Loucy (cell line): ENCODE measurements at regions not wholly inside any gene's neighbourhood (a gene's known extent, or its start where the extent isn't known, plus 50 kb on each side); places are given as distances from the start of the nearest gene placed in this dataset.
A peak's percentile ranks its signal among the peaks of the same experiment; 100 is the strongest.

Experiments used
- H2AFZ ChIP-seq: fragments of 200-600 bp; sonication (generic); 2 replicates; pipeline ENCODE4 v1.6.0; 2016; ENCODE audit warnings: antibody characterized with exemption, mild to moderate bottlenecking, low read length, moderate library complexity
- H3F3A ChIP-seq: fragments of 200-600 bp; 2 replicates; pipeline ENCODE4 v1.6.0; 2016; ENCODE audit warnings: antibody characterized with exemption, low read depth, mild to moderate bottlenecking
- H3K27me3 ChIP-seq: fragments of 200-600 bp; sonication (generic); 2 replicates; pipeline ENCODE4 v1.6.1; 2014; ENCODE audit warnings: low read length, mild to moderate bottlenecking; ENCODE audit not compliant: insufficient read depth, poor library complexity, severe bottlenecking
- H3K36me3 ChIP-seq: fragments of 200-600 bp; sonication (generic); 2 replicates; pipeline ENCODE4 v1.6.1; 2016; ENCODE audit warnings: low read length; ENCODE audit not compliant: insufficient read depth
- H3K4me1 ChIP-seq: fragments of 200-600 bp; sonication (generic); 2 replicates; pipeline ENCODE4 v1.5.1; 2014; ENCODE audit warnings: low read length, mild to moderate bottlenecking; ENCODE audit not compliant: insufficient read depth, poor library complexity, severe bottlenecking
- H3K4me2 ChIP-seq: fragments of 200-600 bp; sonication (generic); 2 replicates; pipeline ENCODE4 v1.6.0; 2014; ENCODE audit warnings: antibody characterized with exemption, low read length, low read depth, mild to moderate bottlenecking; ENCODE audit not compliant: poor library complexity, severe bottlenecking
- H3K4me3 ChIP-seq: fragments of 200-600 bp; sonication (generic); 2 replicates; pipeline ENCODE4 v1.5.1; 2014; ENCODE audit warnings: low read length, mild to moderate bottlenecking, mixed read lengths; ENCODE audit not compliant: poor library complexity, severe bottlenecking
- H3K79me2 ChIP-seq: fragments of 200-600 bp; sonication (generic); 2 replicates; pipeline ENCODE4 v1.6.1; 2014; ENCODE audit warnings: low read length; ENCODE audit not compliant: insufficient read depth
- H3K9ac ChIP-seq: fragments of 200-600 bp; sonication (generic); 2 replicates; pipeline ENCODE4 v1.6.0; 2014; ENCODE audit warnings: mild to moderate bottlenecking, low read depth, low read length, moderate library complexity; ENCODE audit not compliant: poor library complexity, severe bottlenecking
- H3K9me2 ChIP-seq: fragments of 200-600 bp; sonication (generic); replicated peaks from 2 replicates; pipeline ENCODE4 v1.6.1; 2016; ENCODE audit warnings: low read depth, low read length, mixed read lengths
- H3K9me3 ChIP-seq: fragments of 200-600 bp; sonication (generic); 2 replicates; pipeline ENCODE4 v1.6.1; 2014; ENCODE audit warnings: mild to moderate bottlenecking, antibody characterized with exemption, low read length, low read depth; ENCODE audit not compliant: insufficient read depth
- H4K20me1 ChIP-seq: fragments of 200-600 bp; sonication (generic); 2 replicates; pipeline ENCODE4 v1.6.0; 2014; ENCODE audit warnings: antibody characterized with exemption, low read length, mild to moderate bottlenecking; ENCODE audit not compliant: insufficient read depth, poor library complexity, severe bottlenecking
- CTCF ChIP-seq: fragments of 200-600 bp; sonication (generic); conservative IDR thresholded peaks from 2 replicates; pipeline ENCODE4 v1.5.1; 2014; ENCODE audit warnings: mild to moderate bottlenecking, antibody characterized with exemption, low read length
- EZH2phosphoT487 ChIP-seq: fragments of 200-600 bp; IDR thresholded peaks from 2 replicates; pipeline ENCODE4 v1.6.1; 2018; ENCODE audit warnings: antibody characterized with exemption, mild to moderate bottlenecking, moderate library complexity, borderline replicate concordance

- no peak for TF ChIP-seq EZH2phosphoT487
- TF ChIP-seq CTCF = no peak
- Histone ChIP-seq H3K9me2 (no peaks in the 10 kb centered on the region), H3K4me2 (no peak overlapping the region), H2AFZ (no peak overlapping the region), H3K4me1 (peaks cover 10% of the 10 kb centered on the region), H4K20me1 (no peaks in the 10 kb centered on the region), H3K9ac (no peak overlapping the region), H3K9me3 (no peaks in the 10 kb centered on the region), H3K36me3 (no peaks in the 10 kb centered on the region), H3F3A (no peaks in the 10 kb centered on the region), H3K79me2 (no peaks in the 10 kb centered on the region), H3K27me3 (no peaks in the 10 kb centered on the region), H3K4me3 (no peak overlapping the region)
Observed at GRCh38 chr9:110028676-110029075, 179.3 kb downstream of the C9orf152 start.

GRCh38 chr9:110029429-110029955 is 178.5 kb downstream of the C9orf152 start:
- H3K4me1 ChIP-seq = peaks cover 10% of the 10 kb centered on the region
- TF ChIP-seq EZH2phosphoT487 (no peak), CTCF (no peak)
- no peaks in the 10 kb centered on the region for H3K79me2 ChIP-seq
- H2AFZ ChIP-seq = no peak overlapping the region
- H3F3A ChIP-seq = no peaks in the 10 kb centered on the region
- no peaks in the 10 kb centered on the region for H3K9me3 ChIP-seq
- no peak overlapping the region for H3K4me3 ChIP-seq
- no peaks in the 10 kb centered on the region for H3K27me3 ChIP-seq
- no peaks in the 10 kb centered on the region for H3K36me3 ChIP-seq
- H4K20me1 ChIP-seq = no peaks in the 10 kb centered on the region
- no peak overlapping the region for H3K9ac ChIP-seq
- H3K4me2 ChIP-seq = peak overlapping the region; percentile 11
- no peaks in the 10 kb centered on the region for H3K9me2 ChIP-seq

- no peak overlapping the region for H3K4me3 ChIP-seq
Observed at GRCh38 chr9:110029956-110030480, 177.9 kb downstream of the C9orf152 start.

More at GRCh38 chr9:110029956-110030480, 177.9 kb downstream of the C9orf152 start:
- H3K9me3 ChIP-seq = no peaks in the 10 kb centered on the region
- H3K36me3 ChIP-seq = no peaks in the 10 kb centered on the region
- no peaks in the 10 kb centered on the region for H3K27me3 ChIP-seq
- no peak overlapping the region for H3K9ac ChIP-seq
- peaks cover 10% of the 10 kb centered on the region for H3K4me1 ChIP-seq
- TF ChIP-seq EZH2phosphoT487 (no peak), CTCF (no peak)
- no peaks in the 10 kb centered on the region for H4K20me1 ChIP-seq
- H3K4me2 ChIP-seq = peak overlapping the region; percentile 11
- H3F3A ChIP-seq = no peaks in the 10 kb centered on the region
- H3K79me2 ChIP-seq = no peaks in the 10 kb centered on the region
- no peak overlapping the region for H2AFZ ChIP-seq
- no peaks in the 10 kb centered on the region for H3K9me2 ChIP-seq
